Neural cell (in vitro differentiated cells): ENCODE measurements at regions not wholly inside any gene's neighbourhood (a gene's known extent, or its start where the extent isn't known, plus 50 kb on each side); places are given as distances from the start of the nearest gene placed in this dataset.

ENCODE experiments used
- POLR2AphosphoS5 ChIP-seq: IDR thresholded peaks from 2 replicates; pipeline ENCODE4 v1.6.1; 2012
- RAD21 ChIP-seq: fragments of 450-650 bp; conservative IDR thresholded peaks from 2 replicates; pipeline ENCODE4 v1.6.1; 2014; ENCODE audit warnings: antibody characterized with exemption, mild to moderate bottlenecking, moderate library complexity
- TAF1 ChIP-seq: IDR thresholded peaks from 2 replicates; pipeline ENCODE4 v1.6.1; 2012; ENCODE audit warnings: low read depth
- TF ChIP-seq, protein P1 (sequence below): IDR thresholded peaks from 2 replicates; pipeline ENCODE4 v1.6.1; 2012; ENCODE audit warnings: borderline replicate concordance
- TF ChIP-seq, protein P2 (sequence below): fragments of 450-650 bp; IDR thresholded peaks from 2 replicates; pipeline ENCODE4 v1.5.1; 2014; ENCODE audit warnings: antibody characterized with exemption, mild to moderate bottlenecking, moderate library complexity; ENCODE audit not compliant: poor library complexity, severe bottlenecking

DNA sequence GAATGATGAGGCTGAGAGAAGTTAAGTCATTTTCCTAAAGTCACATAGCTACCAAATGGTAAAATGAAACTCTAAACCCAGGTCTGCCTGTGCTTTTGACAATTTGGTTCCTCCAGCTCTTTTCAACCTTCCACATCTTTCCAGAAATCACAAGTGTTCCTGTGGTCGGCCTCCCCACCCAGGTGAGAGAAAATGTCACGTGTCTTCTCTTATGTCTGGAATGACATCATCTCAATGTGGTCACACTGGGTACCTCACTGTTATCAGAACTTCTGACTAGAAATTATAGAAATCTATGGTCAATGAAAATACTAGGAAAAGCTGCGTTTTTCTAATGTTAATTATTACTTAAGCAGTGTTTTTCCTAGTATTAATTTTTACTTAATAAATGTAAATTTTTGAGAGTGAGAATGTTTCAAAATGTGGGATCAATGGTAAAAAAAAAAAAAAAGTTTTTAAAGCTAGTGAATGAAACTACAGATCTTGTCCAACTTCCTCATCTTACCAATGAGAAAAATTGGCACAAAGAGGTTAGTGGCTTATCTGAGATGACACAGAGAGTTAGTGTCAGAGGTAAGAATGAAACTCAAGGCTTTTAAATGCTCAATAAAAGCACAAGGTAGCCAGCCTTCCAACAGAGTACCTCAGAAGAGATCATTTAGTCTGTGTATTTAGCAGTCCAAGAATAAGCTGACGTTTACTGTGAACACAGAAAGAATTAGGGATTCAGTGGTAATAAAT is 228.7 kb upstream of the NR4A3 start:
- TF ChIP-seq RAD21 (no peak), TAF1 (no peak), POLR2AphosphoS5 (no peak)
- TF ChIP-seq, protein P1, sequence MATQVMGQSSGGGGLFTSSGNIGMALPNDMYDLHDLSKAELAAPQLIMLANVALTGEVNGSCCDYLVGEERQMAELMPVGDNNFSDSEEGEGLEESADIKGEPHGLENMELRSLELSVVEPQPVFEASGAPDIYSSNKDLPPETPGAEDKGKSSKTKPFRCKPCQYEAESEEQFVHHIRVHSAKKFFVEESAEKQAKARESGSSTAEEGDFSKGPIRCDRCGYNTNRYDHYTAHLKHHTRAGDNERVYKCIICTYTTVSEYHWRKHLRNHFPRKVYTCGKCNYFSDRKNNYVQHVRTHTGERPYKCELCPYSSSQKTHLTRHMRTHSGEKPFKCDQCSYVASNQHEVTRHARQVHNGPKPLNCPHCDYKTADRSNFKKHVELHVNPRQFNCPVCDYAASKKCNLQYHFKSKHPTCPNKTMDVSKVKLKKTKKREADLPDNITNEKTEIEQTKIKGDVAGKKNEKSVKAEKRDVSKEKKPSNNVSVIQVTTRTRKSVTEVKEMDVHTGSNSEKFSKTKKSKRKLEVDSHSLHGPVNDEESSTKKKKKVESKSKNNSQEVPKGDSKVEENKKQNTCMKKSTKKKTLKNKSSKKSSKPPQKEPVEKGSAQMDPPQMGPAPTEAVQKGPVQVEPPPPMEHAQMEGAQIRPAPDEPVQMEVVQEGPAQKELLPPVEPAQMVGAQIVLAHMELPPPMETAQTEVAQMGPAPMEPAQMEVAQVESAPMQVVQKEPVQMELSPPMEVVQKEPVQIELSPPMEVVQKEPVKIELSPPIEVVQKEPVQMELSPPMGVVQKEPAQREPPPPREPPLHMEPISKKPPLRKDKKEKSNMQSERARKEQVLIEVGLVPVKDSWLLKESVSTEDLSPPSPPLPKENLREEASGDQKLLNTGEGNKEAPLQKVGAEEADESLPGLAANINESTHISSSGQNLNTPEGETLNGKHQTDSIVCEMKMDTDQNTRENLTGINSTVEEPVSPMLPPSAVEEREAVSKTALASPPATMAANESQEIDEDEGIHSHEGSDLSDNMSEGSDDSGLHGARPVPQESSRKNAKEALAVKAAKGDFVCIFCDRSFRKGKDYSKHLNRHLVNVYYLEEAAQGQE, result no peak
- TF ChIP-seq, protein P2, sequence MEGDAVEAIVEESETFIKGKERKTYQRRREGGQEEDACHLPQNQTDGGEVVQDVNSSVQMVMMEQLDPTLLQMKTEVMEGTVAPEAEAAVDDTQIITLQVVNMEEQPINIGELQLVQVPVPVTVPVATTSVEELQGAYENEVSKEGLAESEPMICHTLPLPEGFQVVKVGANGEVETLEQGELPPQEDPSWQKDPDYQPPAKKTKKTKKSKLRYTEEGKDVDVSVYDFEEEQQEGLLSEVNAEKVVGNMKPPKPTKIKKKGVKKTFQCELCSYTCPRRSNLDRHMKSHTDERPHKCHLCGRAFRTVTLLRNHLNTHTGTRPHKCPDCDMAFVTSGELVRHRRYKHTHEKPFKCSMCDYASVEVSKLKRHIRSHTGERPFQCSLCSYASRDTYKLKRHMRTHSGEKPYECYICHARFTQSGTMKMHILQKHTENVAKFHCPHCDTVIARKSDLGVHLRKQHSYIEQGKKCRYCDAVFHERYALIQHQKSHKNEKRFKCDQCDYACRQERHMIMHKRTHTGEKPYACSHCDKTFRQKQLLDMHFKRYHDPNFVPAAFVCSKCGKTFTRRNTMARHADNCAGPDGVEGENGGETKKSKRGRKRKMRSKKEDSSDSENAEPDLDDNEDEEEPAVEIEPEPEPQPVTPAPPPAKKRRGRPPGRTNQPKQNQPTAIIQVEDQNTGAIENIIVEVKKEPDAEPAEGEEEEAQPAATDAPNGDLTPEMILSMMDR, result no peak
